22Rv1 (cell line): ENCODE measurements at regions not wholly inside any gene's neighbourhood (a gene's known extent, or its start where the extent isn't known, plus 50 kb on each side); places are given as distances from the start of the nearest gene placed in this dataset.

Experiments used
- H3K27ac ChIP-seq: fragments of 450-650 bp; 2 replicates; pipeline ENCODE4 v1.5.1; 2017
- ZFX ChIP-seq: fragments of 450-650 bp; IDR thresholded peaks from 2 replicates; pipeline ENCODE4 v1.6.1; 2017; ENCODE audit warnings: antibody characterized with exemption, borderline replicate concordance
- TF ChIP-seq, protein P1 (sequence below): fragments of 450-650 bp; IDR thresholded peaks from 2 replicates; pipeline ENCODE4 v1.5.1; 2017; ENCODE audit warnings: mild to moderate bottlenecking

DNA sequence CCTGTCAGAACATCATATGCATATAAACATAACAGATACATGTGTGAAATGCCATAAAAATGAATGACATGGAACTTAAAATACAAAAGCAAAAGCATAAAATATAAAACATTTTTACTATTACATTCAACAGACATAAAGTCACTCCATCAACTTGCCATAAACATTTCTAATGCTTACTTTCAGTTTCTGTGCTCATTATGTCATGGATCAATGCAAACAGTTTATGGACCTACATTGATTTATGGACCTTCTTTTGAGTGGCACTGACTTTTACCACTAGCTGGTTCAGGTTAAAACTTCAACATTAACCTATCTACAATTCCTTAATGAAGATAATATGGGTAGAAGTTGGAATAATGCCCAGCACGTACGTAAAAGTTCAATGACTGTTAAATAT lies 577.4 kb upstream of the LMCD1 start:
- no peak overlapping the region for H3K27ac ChIP-seq
- TF ChIP-seq ZFX, result no peak
- TF ChIP-seq, protein P1, sequence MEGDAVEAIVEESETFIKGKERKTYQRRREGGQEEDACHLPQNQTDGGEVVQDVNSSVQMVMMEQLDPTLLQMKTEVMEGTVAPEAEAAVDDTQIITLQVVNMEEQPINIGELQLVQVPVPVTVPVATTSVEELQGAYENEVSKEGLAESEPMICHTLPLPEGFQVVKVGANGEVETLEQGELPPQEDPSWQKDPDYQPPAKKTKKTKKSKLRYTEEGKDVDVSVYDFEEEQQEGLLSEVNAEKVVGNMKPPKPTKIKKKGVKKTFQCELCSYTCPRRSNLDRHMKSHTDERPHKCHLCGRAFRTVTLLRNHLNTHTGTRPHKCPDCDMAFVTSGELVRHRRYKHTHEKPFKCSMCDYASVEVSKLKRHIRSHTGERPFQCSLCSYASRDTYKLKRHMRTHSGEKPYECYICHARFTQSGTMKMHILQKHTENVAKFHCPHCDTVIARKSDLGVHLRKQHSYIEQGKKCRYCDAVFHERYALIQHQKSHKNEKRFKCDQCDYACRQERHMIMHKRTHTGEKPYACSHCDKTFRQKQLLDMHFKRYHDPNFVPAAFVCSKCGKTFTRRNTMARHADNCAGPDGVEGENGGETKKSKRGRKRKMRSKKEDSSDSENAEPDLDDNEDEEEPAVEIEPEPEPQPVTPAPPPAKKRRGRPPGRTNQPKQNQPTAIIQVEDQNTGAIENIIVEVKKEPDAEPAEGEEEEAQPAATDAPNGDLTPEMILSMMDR, result no peak

DNA sequence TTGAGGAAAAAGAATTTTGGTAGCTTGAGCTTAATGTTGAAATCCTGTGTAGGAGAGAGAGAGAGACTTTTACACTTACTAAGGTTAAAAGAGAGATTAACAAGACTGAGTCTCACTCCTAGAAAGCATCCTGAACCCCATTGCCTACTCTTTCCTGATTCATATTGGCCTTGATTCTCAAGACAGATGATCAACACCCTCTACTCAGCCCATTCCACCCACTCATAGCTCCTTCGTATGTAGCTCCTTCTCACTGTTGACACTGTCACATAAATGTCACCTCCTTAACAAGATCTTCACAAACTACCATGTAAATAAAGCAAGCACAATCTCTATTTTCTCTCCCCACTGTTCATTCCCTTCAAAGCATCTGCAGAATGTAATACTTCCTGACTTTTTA lies 574.6 kb upstream of the LMCD1 start:
- no peak for TF ChIP-seq ZFX
- TF ChIP-seq, protein P1, result no peak
- no peak overlapping the region for H3K27ac ChIP-seq

DNA sequence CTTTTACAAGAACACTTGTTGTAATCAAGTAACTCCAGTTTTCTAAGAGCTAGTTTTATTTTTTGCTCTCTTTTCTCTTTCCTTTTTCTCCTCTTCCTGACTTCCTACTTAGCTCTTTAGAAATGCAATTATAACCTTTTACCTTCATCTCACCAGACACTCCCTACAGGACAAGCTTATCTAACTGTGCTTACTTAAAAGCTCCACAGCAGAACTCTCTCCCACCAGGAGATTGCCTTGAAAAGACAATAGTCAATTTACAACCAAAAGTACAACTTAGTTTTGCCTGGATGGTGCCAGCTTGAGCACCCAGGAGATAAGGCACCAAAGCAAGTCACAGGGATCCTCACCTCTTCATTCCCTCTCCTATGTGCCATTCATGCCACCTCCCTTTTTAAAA lies 573.8 kb upstream of the LMCD1 start:
- H3K27ac ChIP-seq, result no peak overlapping the region
- TF ChIP-seq, protein P1, result no peak
- TF ChIP-seq ZFX, result no peak

DNA sequence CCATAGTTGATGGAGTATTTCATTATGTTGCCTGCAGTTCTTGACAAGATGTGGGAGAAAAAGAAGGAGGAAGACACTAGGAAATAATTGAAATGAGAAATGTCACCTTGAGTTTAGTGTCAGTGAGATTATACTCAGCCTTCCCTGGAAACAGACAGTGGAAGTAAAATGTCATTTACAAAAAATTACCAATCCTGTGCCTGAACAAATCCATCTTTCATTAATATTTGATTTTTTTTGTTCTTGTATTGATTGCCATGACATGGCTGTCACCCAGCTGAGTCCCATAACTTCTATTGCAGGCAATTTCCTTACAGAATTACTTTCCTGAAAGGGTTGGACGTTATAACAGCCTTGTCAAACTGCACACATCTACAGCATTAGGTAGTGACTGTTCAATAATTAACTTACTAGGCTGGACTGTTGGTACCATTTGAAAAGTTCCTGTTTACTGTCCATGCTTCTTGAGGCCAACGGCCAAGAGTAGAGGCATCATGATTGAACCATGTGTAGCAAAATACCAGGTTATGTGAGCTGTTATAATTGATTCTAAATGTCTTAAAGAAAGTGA lies 572.2 kb upstream of the LMCD1 start:
- H3K27ac ChIP-seq, result no peak overlapping the region
- TF ChIP-seq, protein P1, result no peak
- TF ChIP-seq ZFX, result no peak

DNA sequence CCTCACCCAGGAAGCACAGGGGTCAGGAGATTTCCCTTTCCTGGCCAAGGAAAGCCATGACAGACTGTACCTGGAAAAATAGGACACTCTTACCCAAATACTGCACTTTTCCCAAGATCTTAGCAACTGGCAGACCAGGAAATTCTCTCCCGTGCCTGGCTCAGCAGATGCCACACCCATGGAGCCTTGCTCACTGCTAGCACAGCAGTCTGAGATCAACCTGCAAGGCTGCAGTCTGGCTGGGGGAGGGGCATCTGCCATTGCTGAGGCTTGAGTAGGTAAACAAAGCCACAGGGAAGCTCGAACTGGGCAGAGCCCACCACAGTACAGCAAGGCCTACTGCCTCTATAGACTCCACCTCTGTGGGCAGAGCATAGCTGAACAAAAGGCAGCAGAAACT lies 567.3 kb upstream of the LMCD1 start:
- TF ChIP-seq, protein P1, result no peak
- no peak for TF ChIP-seq ZFX
- no peak overlapping the region for H3K27ac ChIP-seq

DNA sequence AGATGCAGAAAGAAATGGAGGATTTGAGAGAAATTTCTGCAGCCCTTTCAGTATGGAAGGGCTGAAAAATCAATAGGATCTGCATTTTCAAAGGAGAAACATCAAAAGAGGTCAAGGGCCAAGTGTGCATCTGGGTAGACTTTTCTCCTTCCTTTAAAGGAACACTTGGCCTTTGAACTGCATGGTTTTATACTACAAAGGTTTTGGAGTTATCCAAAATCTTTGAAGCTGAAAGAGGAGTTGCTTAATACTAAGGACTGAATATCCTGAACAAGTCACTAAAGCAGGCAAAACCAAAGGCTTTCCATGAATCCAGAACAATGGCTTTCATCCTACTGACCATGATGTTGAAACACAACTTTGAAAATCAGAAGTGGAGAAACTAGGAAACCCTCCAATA lies 553.7 kb upstream of the LMCD1 start:
- no peak overlapping the region for H3K27ac ChIP-seq
- TF ChIP-seq, protein P1, result no peak
- no peak for TF ChIP-seq ZFX

DNA sequence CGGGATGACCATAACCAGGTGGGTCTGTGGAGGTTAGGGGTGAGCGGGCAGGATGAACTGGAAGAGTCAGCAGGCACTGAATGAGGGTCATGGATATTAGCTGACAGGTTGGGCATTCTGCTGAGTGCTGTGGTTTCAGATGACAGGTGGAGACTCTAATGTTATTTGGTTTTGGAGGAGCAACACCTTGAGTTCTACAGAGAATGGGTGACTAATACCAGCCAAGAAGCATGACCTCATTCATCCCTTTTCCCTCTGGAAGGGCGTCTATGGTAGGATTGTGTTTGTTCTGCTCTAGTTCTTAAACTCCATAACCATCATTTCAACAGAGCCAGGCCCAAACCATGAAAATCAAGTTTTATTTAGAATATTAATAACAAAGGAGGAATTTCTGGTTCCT lies 550.7 kb upstream of the LMCD1 start:
- TF ChIP-seq, protein P1, result no peak

More for the DNA sequence above, 550.7 kb upstream of the LMCD1 start:
- H3K27ac ChIP-seq, result no peak overlapping the region
